ENCODE measurements at regions not wholly inside any gene's neighbourhood (a gene's known extent, or its start where the extent isn't known, plus 50 kb on each side); places are given as distances from the start of the nearest gene placed in this dataset.

DNA sequence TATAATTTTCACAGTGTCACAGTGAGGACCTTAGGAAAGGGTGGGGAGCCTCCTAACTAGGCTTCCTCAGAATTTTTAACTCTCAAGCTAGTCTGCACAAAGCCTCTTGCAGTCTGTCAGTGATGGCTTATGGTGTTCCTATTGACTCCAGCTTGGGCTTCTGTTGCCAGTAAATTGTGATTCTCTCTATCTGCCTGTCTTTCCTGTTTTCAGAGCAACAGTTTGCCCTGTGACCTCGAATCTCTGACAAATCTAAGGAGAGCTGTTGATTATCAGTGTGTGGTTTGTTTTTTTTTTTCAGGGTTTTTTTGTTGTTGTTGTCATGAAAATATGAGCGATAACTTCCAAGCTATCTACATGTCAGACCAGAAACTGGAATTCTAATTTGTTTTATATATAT is 423.2 kb upstream of the B3GALT2 start:
- Histone ChIP-seq H3K36me3 (ENCODE audit: insufficient read depth, low read length) (no peaks in the 10 kb centered on the region), H3K4me2 (ENCODE audit: low read length) (no peak overlapping the region), H3K9me3 (replicated peaks; ENCODE audit: low read length) (no peaks in the 10 kb centered on the region), H3K27me3 (ENCODE audit: control insufficient read depth, insufficient read depth, low read length) (no peaks in the 10 kb centered on the region), H3K4me1 (ENCODE audit: control insufficient read depth, insufficient read depth, low read length) (no peaks in the 10 kb centered on the region), H3K4me3 (ENCODE audit: low read length) (no peak overlapping the region), H3K9ac (ENCODE audit: low read depth, low read length) (no peak overlapping the region)

DNA sequence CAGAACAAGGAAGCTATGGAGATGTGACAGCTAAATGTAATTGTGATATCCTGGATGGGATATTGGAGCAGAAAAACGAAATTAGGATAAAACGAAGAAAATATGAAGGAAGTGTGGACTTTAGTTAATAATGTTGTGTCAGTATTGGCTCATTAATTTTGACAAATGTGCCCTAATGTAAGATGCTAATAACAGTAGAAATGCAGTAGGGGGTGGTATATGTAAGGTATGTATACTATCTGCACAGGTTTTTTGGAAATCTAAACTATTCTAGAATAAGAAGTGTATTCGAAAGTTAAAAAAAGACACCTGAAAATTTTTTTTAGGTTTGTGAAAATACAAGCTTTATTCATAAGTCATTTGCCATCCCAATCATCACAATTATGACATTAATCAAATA is 421.4 kb upstream of the B3GALT2 start:
- Histone ChIP-seq H3K9ac (ENCODE audit: low read depth, low read length) (no peak overlapping the region), H3K4me1 (ENCODE audit: control insufficient read depth, insufficient read depth, low read length) (no peaks in the 10 kb centered on the region), H3K4me2 (ENCODE audit: low read length) (no peak overlapping the region), H3K27me3 (ENCODE audit: control insufficient read depth, insufficient read depth, low read length) (no peaks in the 10 kb centered on the region), H3K36me3 (ENCODE audit: insufficient read depth, low read length) (no peaks in the 10 kb centered on the region), H3K9me3 (replicated peaks; ENCODE audit: low read length) (no peaks in the 10 kb centered on the region), H3K4me3 (ENCODE audit: low read length) (no peak overlapping the region)

DNA sequence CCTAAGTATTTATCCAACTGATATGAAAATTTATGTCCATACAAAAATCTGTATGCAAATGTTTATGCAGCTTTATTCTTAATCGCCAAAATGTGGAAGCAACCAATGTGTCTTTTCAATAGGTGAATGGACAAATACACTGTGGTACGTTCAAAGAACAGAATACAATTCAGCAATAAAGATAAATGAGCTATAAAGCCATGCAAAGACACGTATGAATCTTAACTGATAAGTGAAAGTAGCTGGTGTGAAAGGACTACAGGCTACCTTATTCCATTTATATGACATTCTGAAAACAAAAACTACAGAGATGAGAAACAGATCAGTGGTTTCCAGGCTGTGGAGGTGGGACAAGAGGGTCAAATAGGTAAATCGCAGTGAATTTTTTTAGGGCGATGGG is 419.6 kb upstream of the B3GALT2 start:
- Histone ChIP-seq H3K9me3 (replicated peaks; ENCODE audit: low read length) (no peaks in the 10 kb centered on the region), H3K36me3 (ENCODE audit: insufficient read depth, low read length) (no peaks in the 10 kb centered on the region), H3K27me3 (ENCODE audit: control insufficient read depth, insufficient read depth, low read length) (no peaks in the 10 kb centered on the region), H3K9ac (ENCODE audit: low read depth, low read length) (no peak overlapping the region), H3K4me3 (ENCODE audit: low read length) (no peak overlapping the region), H3K4me2 (ENCODE audit: low read length) (no peak overlapping the region), H3K4me1 (ENCODE audit: control insufficient read depth, insufficient read depth, low read length) (no peaks in the 10 kb centered on the region)

DNA sequence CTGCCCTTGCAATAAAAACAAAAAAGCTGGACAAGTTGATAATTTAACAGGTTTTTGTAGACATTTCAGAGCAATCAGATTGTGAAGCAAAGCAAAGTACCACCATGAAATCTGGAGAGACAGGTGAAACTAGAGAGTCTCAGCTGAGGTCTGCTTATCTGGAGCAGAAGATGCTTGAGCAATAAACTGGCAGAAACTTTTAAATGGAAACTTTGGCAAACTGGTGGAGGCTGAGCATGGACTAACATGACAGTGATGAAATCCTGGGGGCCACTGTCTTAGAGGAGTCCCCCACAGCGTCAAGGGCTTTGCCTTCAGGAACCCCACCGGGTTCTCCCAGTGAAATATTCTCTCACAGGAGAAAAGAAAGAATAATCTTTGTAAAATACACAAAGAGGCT is 416.3 kb upstream of the B3GALT2 start:
- no peaks in the 10 kb centered on the region for H3K36me3 ChIP-seq (ENCODE audit: insufficient read depth, low read length)
- H3K27me3 ChIP-seq (ENCODE audit: control insufficient read depth, insufficient read depth, low read length), result no peaks in the 10 kb centered on the region
- no peak overlapping the region for H3K9ac ChIP-seq (ENCODE audit: low read depth, low read length)
- H3K4me2 ChIP-seq (ENCODE audit: low read length), result no peak overlapping the region
- H3K9me3 ChIP-seq (replicated peaks; ENCODE audit: low read length), result no peaks in the 10 kb centered on the region
- no peaks in the 10 kb centered on the region for H3K4me1 ChIP-seq (ENCODE audit: control insufficient read depth, insufficient read depth, low read length)
- H3K4me3 ChIP-seq (ENCODE audit: low read length), result no peak overlapping the region

DNA sequence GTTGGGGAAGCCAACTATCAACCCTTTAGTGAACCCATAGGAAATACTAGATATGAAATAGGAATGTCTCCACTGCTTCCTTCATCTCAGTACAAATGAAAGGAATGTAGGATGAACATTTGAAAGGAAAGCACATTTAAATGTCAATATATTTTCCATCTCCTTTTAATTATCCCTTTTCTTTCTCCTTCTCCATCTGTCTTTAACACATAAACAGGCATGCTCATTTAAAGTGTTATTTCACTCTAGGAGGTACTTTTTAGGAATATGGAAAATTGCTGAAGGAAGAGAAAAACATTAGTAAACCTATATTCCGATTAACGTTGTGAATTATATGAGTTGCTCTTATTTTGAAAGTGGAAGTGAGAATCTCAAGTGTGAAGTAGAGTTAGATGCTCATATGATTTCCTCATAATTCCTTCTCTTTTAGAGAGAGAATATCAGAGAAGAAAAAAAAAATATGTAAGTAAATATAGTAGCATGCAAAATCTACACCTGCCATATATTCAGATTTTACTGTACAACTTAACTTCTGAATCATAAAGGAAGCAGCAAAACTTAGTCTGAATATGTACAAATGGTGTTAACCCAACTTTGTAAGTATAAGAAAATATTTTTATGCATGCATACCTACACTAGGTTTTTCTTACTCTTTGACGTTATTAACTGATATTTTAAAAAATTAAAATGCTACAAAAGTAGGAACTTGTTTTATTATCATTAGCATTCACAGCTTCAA is 406.9 kb upstream of the B3GALT2 start:
- H3K4me3 ChIP-seq (ENCODE audit: low read length), result no peak overlapping the region
- no peak overlapping the region for H3K9ac ChIP-seq (ENCODE audit: low read depth, low read length)
- H3K4me2 ChIP-seq (ENCODE audit: low read length), result no peak overlapping the region
- no peaks in the 10 kb centered on the region for H3K4me1 ChIP-seq (ENCODE audit: control insufficient read depth, insufficient read depth, low read length)
- no peaks in the 10 kb centered on the region for H3K36me3 ChIP-seq (ENCODE audit: insufficient read depth, low read length)
- peaks cover 9% of the 10 kb centered on the region for H3K27me3 ChIP-seq (ENCODE audit: control insufficient read depth, insufficient read depth, low read length)
- no peaks in the 10 kb centered on the region for H3K9me3 ChIP-seq (replicated peaks; ENCODE audit: low read length)

DNA sequence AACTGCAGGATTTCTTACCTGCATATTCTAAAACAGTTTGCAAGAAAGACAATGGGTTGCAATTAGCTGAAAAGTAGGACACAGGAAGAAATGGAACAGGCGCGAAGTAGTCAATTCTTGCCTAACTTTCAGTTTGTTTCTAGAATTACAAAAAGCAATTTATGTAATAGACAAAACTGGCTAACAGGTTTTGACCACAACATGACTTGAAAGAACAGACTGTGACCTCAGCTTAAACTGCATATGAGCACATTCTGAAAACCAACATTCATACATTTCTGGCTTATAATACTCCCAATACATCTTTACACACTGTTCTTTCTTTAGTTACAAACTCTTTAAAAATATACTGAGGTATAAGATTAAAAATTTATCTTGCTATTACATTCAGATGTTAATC is 405.9 kb upstream of the B3GALT2 start:
- Histone ChIP-seq H3K9me3 (replicated peaks; ENCODE audit: low read length) (no peaks in the 10 kb centered on the region), H3K9ac (ENCODE audit: low read depth, low read length) (no peak overlapping the region), H3K4me1 (ENCODE audit: control insufficient read depth, insufficient read depth, low read length) (no peaks in the 10 kb centered on the region), H3K27me3 (ENCODE audit: control insufficient read depth, insufficient read depth, low read length) (peaks cover 11% of the 10 kb centered on the region), H3K36me3 (ENCODE audit: insufficient read depth, low read length) (no peaks in the 10 kb centered on the region), H3K4me3 (ENCODE audit: low read length) (no peak overlapping the region), H3K4me2 (ENCODE audit: low read length) (no peak overlapping the region)

DNA sequence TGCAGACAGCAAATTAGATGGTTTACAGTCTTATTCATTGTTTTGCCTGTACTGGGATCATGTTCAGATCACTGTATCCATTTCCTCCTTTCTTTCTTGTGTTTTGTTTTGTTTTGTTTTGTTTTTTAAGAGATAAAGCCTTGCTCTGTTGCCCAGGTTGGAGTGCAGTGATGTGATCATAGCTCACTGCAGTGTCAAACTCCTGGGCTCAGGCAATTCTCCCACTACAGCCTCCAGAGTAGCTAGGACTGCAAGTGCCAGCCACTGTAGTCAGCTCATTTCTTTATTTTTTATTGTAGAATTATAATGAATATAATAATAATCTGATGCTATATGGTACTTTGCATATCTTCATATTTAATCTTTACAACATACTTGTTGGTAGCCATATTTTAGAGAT is 403.7 kb upstream of the B3GALT2 start:
- Histone ChIP-seq H3K9me3 (replicated peaks; ENCODE audit: low read length) (no peaks in the 10 kb centered on the region), H3K4me3 (ENCODE audit: low read length) (no peak overlapping the region), H3K4me2 (ENCODE audit: low read length) (no peak overlapping the region), H3K4me1 (ENCODE audit: control insufficient read depth, insufficient read depth, low read length) (no peaks in the 10 kb centered on the region), H3K9ac (ENCODE audit: low read depth, low read length) (no peak overlapping the region), H3K27me3 (ENCODE audit: control insufficient read depth, insufficient read depth, low read length) (peaks cover 11% of the 10 kb centered on the region), H3K36me3 (ENCODE audit: insufficient read depth, low read length) (no peaks in the 10 kb centered on the region)

DNA sequence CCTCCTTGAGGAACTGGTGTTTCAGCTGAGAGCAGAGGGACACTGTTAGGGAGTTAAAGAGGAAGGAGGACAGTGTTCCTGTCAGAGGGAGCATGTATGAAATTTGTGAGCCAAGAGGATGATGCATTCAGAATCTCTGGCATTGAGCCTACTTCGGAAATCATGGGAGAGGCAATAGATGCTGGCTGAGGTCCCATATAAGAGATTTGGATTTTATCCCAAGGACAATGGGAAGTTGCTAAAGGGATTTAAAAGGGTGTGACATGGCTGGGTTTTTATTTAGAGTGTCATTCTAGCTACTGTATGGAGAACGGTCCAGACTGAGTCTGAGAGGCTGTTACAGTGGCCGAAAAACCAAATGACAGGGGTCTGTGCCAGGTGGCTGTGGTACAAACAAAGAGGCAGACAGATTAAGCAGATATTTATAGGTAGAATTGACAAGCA is 403.2 kb upstream of the B3GALT2 start:
- H3K27me3 ChIP-seq (ENCODE audit: control insufficient read depth, insufficient read depth, low read length), result peaks cover 7% of the 10 kb centered on the region
- no peak overlapping the region for H3K4me2 ChIP-seq (ENCODE audit: low read length)
- no peaks in the 10 kb centered on the region for H3K36me3 ChIP-seq (ENCODE audit: insufficient read depth, low read length)
- H3K4me1 ChIP-seq (ENCODE audit: control insufficient read depth, insufficient read depth, low read length), result no peaks in the 10 kb centered on the region
- no peak overlapping the region for H3K9ac ChIP-seq (ENCODE audit: low read depth, low read length)
- no peaks in the 10 kb centered on the region for H3K9me3 ChIP-seq (replicated peaks; ENCODE audit: low read length)
- H3K4me3 ChIP-seq (ENCODE audit: low read length), result no peak overlapping the region

DNA sequence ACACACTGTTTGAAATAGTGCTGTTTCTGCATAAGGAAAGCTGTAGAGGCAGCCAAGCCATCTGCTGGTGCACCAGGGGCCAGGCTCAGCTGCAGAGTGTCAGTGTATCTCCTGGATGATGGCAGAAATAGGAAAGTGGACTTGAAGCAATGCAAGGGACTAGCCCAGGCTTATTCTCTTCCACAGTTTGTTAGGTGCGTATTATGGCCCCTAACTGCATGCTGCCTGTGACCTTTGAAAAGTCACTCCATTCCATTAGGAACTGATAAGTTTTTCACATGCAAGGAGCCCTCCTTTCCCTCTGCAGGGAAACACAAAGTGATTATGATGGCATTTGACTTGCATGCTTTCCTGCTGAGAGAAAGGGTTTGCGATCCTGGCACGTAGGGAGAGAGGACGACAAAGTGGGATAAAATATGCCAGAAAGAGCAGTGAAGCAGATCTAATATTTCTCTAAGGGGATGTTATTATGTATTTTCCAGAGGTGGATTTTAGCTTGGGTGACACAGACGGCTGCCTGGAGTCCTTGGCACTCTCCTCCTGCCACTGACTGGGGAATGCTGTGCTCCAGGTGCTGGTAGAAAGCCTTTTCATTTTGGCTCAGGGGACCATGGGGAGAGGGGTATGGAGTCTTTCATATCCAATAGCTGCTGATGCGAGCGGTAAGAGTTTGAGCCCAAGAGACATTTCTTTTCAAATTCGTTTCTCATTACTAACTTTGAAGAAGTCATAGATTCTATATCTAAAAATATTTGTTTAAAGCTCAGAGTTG is 402.1 kb upstream of the B3GALT2 start:
- Histone ChIP-seq H3K4me2 (ENCODE audit: low read length) (no peak overlapping the region), H3K36me3 (ENCODE audit: insufficient read depth, low read length) (no peaks in the 10 kb centered on the region), H3K4me1 (ENCODE audit: control insufficient read depth, insufficient read depth, low read length) (no peaks in the 10 kb centered on the region), H3K4me3 (ENCODE audit: low read length) (no peak overlapping the region), H3K9me3 (replicated peaks; ENCODE audit: low read length) (no peaks in the 10 kb centered on the region), H3K27me3 (ENCODE audit: control insufficient read depth, insufficient read depth, low read length) (peaks cover 7% of the 10 kb centered on the region), H3K9ac (ENCODE audit: low read depth, low read length) (no peak overlapping the region)

DNA sequence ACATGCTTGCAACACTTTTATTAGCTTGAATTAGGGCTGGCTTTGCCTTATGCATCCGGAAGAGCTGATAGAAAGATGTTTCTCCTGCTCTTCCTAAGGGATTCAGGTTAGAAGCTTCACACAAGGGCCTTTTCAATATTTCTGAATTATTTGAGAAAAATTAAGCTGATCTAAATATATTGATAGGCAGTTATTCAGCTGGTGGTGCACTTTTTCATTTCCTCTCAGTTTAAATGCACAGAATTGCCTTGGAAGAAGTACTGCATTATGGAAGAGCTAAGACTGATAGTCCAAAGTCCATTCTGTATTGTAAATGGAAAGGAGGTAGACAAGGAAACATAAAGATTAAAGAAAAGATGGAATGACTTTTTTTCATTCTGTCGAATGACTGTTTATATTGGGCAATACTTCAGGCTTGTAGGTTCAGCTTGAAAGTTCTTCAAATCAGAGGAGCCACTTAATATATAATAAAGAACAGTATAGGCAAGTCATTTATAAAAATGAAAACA is 398.4 kb upstream of the B3GALT2 start:
- H3K9me3 ChIP-seq (replicated peaks; ENCODE audit: low read length), result no peaks in the 10 kb centered on the region
- H3K9ac ChIP-seq (ENCODE audit: low read depth, low read length), result no peak overlapping the region
- H3K4me2 ChIP-seq (ENCODE audit: low read length), result no peak overlapping the region
- H3K4me3 ChIP-seq (ENCODE audit: low read length), result no peak overlapping the region
- H3K36me3 ChIP-seq (ENCODE audit: insufficient read depth, low read length), result no peaks in the 10 kb centered on the region
- H3K4me1 ChIP-seq (ENCODE audit: control insufficient read depth, insufficient read depth, low read length), result no peaks in the 10 kb centered on the region
- peaks cover 7% of the 10 kb centered on the region for H3K27me3 ChIP-seq (ENCODE audit: control insufficient read depth, insufficient read depth, low read length)

DNA sequence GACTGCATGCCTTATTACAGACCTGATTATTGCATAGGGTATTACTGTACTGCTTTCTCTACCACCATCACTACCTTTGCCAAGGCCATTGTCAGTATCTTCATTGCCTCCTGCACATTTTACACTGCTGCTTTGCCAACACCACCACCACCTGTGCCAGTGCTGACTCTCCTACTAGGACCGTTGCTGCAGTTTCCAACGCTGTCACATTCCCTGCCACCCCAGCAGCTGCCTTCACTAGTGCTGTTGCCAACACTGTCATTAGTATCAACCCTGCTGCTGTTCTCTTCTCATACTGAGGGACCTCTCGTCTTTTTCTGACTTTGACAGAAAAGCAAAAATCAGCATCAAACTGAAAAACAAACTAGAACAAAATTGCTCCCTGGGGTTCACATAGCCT is 394.9 kb upstream of the B3GALT2 start:
- H3K27me3 ChIP-seq (ENCODE audit: control insufficient read depth, insufficient read depth, low read length), result peaks cover 4% of the 10 kb centered on the region
- no peak overlapping the region for H3K9ac ChIP-seq (ENCODE audit: low read depth, low read length)
- H3K9me3 ChIP-seq (replicated peaks; ENCODE audit: low read length), result no peaks in the 10 kb centered on the region
- no peaks in the 10 kb centered on the region for H3K36me3 ChIP-seq (ENCODE audit: insufficient read depth, low read length)
- H3K4me1 ChIP-seq (ENCODE audit: control insufficient read depth, insufficient read depth, low read length), result no peaks in the 10 kb centered on the region
- no peak overlapping the region for H3K4me2 ChIP-seq (ENCODE audit: low read length)
- H3K4me3 ChIP-seq (ENCODE audit: low read length), result no peak overlapping the region

DNA sequence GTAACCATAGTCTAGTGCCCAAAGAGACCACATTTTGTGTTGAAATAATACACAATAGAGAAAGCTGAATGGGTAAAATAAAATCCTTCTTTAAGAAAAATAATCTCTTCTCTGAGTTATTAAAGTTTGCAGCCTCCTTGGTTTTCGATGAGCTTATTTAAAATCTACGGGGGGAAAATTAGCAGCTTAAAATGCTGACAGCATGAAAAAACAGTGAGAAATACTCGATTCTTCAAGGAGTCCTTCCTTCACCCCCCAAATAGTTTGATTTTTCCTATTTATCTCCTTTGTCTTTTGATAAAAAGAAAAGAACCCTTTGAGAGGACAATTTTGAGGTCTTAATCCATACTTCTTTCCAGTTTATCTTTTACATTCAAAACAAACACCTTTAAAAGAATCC is 394.0 kb upstream of the B3GALT2 start:
- H3K4me2 ChIP-seq (ENCODE audit: low read length), result no peak overlapping the region
- no peaks in the 10 kb centered on the region for H3K9me3 ChIP-seq (replicated peaks; ENCODE audit: low read length)
- H3K4me1 ChIP-seq (ENCODE audit: control insufficient read depth, insufficient read depth, low read length), result no peaks in the 10 kb centered on the region

More for the DNA sequence above, 394.0 kb upstream of the B3GALT2 start:
- no peak overlapping the region for H3K9ac ChIP-seq (ENCODE audit: low read depth, low read length)
- peaks cover 4% of the 10 kb centered on the region for H3K27me3 ChIP-seq (ENCODE audit: control insufficient read depth, insufficient read depth, low read length)
- H3K36me3 ChIP-seq (ENCODE audit: insufficient read depth, low read length), result no peaks in the 10 kb centered on the region
- H3K4me3 ChIP-seq (ENCODE audit: low read length), result no peak overlapping the region

Measured in skeletal muscle satellite cell (primary cell).